GM23338 (cell line): ENCODE measurements at regions not wholly inside any gene's neighbourhood (a gene's known extent, or its start where the extent isn't known, plus 50 kb on each side); places are given as distances from the start of the nearest gene placed in this dataset.
A peak's percentile ranks its signal among the peaks of the same experiment; 100 is the strongest.

Experiments used
- ATAC-seq: fragments of 200-7000 bp; cut with Tn5 transposase; 3 replicates; pipeline ENCODE4 v1.9.1; 2020
- DNase-seq: peaks from one replicate; pipeline ENCODE4 v3.0.0-alpha.2; 2015; ENCODE audit warnings: low spot score
- H2AFZ ChIP-seq: fragments of 200-600 bp; sonication (generic); 2 replicates; pipeline ENCODE4 v1.8.0; 2016; ENCODE audit warnings: antibody characterized with exemption, mild to moderate bottlenecking, moderate library complexity
- H3F3A ChIP-seq: fragments of 200-600 bp; sonication (generic); replicated peaks from 2 replicates; pipeline ENCODE4 v1.8.0; 2017; ENCODE audit warnings: antibody characterized with exemption, mixed run types, low read depth
- H3K27ac ChIP-seq: fragments of 200-600 bp; sonication (generic); 2 replicates; pipeline ENCODE4 v1.6.1; 2016; ENCODE audit warnings: low read depth
- H3K27me3 ChIP-seq: fragments of 200-600 bp; sonication (generic); 2 replicates; pipeline ENCODE4 v1.8.0; 2016; ENCODE audit warnings: mild to moderate bottlenecking, mixed run types, moderate library complexity; ENCODE audit not compliant: insufficient read depth
- H3K36me3 ChIP-seq: fragments of 200-600 bp; sonication (generic); 2 replicates; pipeline ENCODE4 v1.8.0; 2016; ENCODE audit warnings: mild to moderate bottlenecking; ENCODE audit not compliant: insufficient read depth
- H3K4me1 ChIP-seq: fragments of 200-600 bp; sonication (generic); 2 replicates; pipeline ENCODE4 v1.8.0; 2016; ENCODE audit warnings: mild to moderate bottlenecking, moderate library complexity; ENCODE audit not compliant: insufficient read depth
- H3K4me2 ChIP-seq: fragments of 200-600 bp; sonication (generic); 2 replicates; pipeline ENCODE4 v1.7.1; 2017; ENCODE audit warnings: mixed run types
- H3K4me3 ChIP-seq: fragments of 200-600 bp; sonication (generic); 2 replicates; pipeline ENCODE4 v1.6.1; 2016; ENCODE audit warnings: mixed run types
- H3K79me2 ChIP-seq: fragments of 200-600 bp; sonication (generic); replicated peaks from 2 replicates; pipeline ENCODE4 v1.8.0; 2017; ENCODE audit warnings: mild to moderate bottlenecking; ENCODE audit not compliant: insufficient read depth
- H3K9me2 ChIP-seq: fragments of 200-600 bp; sonication (generic); 2 replicates; pipeline ENCODE4 v1.8.0; 2017; ENCODE audit not compliant: insufficient read depth
- H4K20me1 ChIP-seq: fragments of 200-600 bp; sonication (generic); replicated peaks from 2 replicates; pipeline ENCODE4 v1.8.0; 2017; ENCODE audit warnings: mild to moderate bottlenecking; ENCODE audit not compliant: insufficient read depth
- H3K27ac Mint-ChIP-seq: 2 replicates; pipeline ENCODE4 v1.8.0; 2020; ENCODE audit warnings: inconsistent platforms, mild to moderate bottlenecking, moderate library complexity, mixed read lengths
- H3K27me3 Mint-ChIP-seq: 3 replicates; pipeline ENCODE4 v1.8.0; 2022; ENCODE audit warnings: low read depth, mild to moderate bottlenecking, moderate library complexity, mixed read lengths, inconsistent platforms; ENCODE audit not compliant: insufficient read depth, poor library complexity
- H3K36me3 Mint-ChIP-seq: 3 replicates; pipeline ENCODE4 v1.8.0; 2021; ENCODE audit warnings: low read depth, mild to moderate bottlenecking, inconsistent platforms, moderate library complexity, mixed read lengths
- H3K4me1 Mint-ChIP-seq: 3 replicates; pipeline ENCODE4 v1.8.0; 2020; ENCODE audit warnings: mild to moderate bottlenecking, inconsistent platforms, mixed read lengths
- H3K4me3 Mint-ChIP-seq: 3 replicates; pipeline ENCODE4 v1.8.0; 2021; ENCODE audit warnings: moderate library complexity, mild to moderate bottlenecking, inconsistent platforms, mixed read lengths
- H3K9me3 Mint-ChIP-seq: 3 replicates; pipeline ENCODE4 v1.8.0; 2020; ENCODE audit warnings: moderate library complexity, mild to moderate bottlenecking, inconsistent platforms, mixed read lengths
- CREB1 ChIP-seq: fragments of 250-450 bp; sonication (Bioruptor Pico); IDR thresholded peaks from 2 replicates; pipeline ENCODE4 v1.5.0; 2020; ENCODE audit warnings: low read depth, mild to moderate bottlenecking, moderate library complexity
- EZH2 ChIP-seq: fragments of 200-600 bp; sonication (generic); IDR thresholded peaks from one replicate; pipeline ENCODE4 v1.8.0; 2017; ENCODE audit warnings: antibody characterized with exemption, mild to moderate bottlenecking, low read depth; ENCODE audit not compliant: unreplicated experiment
- EZH2phosphoT487 ChIP-seq: fragments of 200-600 bp; sonication (generic); IDR thresholded peaks from one replicate; pipeline ENCODE4 v1.8.1; 2018; ENCODE audit warnings: antibody characterized with exemption; ENCODE audit not compliant: unreplicated experiment
- JUNB ChIP-seq: IDR thresholded peaks from one replicate; pipeline ENCODE4 v1.6.1; 2016; ENCODE audit warnings: antibody characterized with exemption; ENCODE audit not compliant: unreplicated experiment
- NANOG ChIP-seq: IDR thresholded peaks from 2 replicates; pipeline ENCODE4 v1.6.1; 2016; ENCODE audit warnings: antibody characterized with exemption, borderline replicate concordance
- POLR2AphosphoS5 ChIP-seq: IDR thresholded peaks from 2 replicates; pipeline ENCODE4 v1.6.1; 2016; ENCODE audit warnings: antibody characterized with exemption, low read depth
- STAT1 ChIP-seq: IDR thresholded peaks from one replicate; pipeline ENCODE4 v1.6.1; 2016; ENCODE audit warnings: antibody characterized with exemption; ENCODE audit not compliant: unreplicated experiment
- ZNF114 ChIP-seq: fragments of 250-450 bp; sonication (Bioruptor Pico); IDR thresholded peaks from 2 replicates; pipeline ENCODE4 v1.5.0; 2020; ENCODE audit warnings: mild to moderate bottlenecking, moderate library complexity
- ZNF331 ChIP-seq: fragments of 250-450 bp; sonication (Bioruptor Pico); IDR thresholded peaks from 2 replicates; pipeline ENCODE4 v1.5.0; 2020; ENCODE audit warnings: low read depth, mild to moderate bottlenecking, moderate library complexity
- TF ChIP-seq, protein P1 (sequence below): fragments of 250-450 bp; sonication (Bioruptor Pico); IDR thresholded peaks from 2 replicates; pipeline ENCODE4 v1.5.0; 2020; ENCODE audit warnings: mild to moderate bottlenecking, moderate library complexity
- TF ChIP-seq, protein P2 (sequence below), 2 experiments: fragments of 200-600 bp in 1 of 2; sonication (generic) in 1 of 2; conservative IDR thresholded peaks; 2 replicates each; pipeline versions ENCODE4 v1.5.1 to v1.6.1; 2016 to 2017; ENCODE audit warnings: antibody characterized with exemption in 2 of 2, low read depth in 2 of 2, mild to moderate bottlenecking in 2 of 2, moderate library complexity in 1 of 2
- TF ChIP-seq, protein P3 (sequence below): IDR thresholded peaks from 2 replicates; pipeline ENCODE4 v1.6.1; 2016; ENCODE audit warnings: antibody characterized with exemption
- TF ChIP-seq, protein P4 (sequence below): IDR thresholded peaks from one replicate; pipeline ENCODE4 v1.6.1; 2018; ENCODE audit warnings: antibody characterized with exemption; ENCODE audit not compliant: unreplicated experiment

DNA sequence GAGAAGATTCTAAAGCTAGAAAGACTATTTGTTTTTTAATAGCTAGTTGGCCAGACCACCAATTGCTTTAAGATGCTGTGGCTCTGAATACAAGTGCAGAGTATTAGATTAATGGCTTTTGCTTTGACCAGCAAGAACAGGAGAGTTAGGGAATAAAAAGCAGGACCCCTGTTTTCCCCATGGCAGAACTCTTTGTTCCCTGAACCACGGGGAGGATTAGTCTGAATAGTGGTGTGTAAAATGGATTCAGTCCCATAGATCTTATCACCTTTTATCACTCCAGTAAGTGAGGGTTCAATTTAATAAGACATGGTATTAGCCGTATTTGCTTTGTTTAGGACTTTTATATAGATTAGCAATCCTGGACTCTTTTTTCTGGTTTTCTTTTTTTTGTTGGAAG is 562.6 kb upstream of the DPPA4 start:
- Histone ChIP-seq H3K36me3 (no peaks in the 10 kb centered on the region; the same call in 1 of the 2 replicates), H3F3A (no peaks in the 10 kb centered on the region), H3K4me1 (no peaks in the 10 kb centered on the region), H3K79me2 (no peaks in the 10 kb centered on the region), H3K4me2 (no peak overlapping the region), H4K20me1 (no peaks in the 10 kb centered on the region), H2AFZ (peak overlapping the region; percentile 64; the same call in 1 of the 2 replicates), H3K27ac (no peak overlapping the region), H3K4me3 (no peak overlapping the region), H3K9me2 (no peaks in the 10 kb centered on the region), H3K27me3 (no peaks in the 10 kb centered on the region)
- Mint-ChIP-seq H3K9me3 (peaks cover 8% of the 10 kb centered on the region), H3K4me3 (no peak overlapping the region), H3K27ac (no peak overlapping the region), H3K36me3 (peaks cover 4% of the 10 kb centered on the region), H3K4me1 (no peaks in the 10 kb centered on the region), H3K27me3 (no peaks in the 10 kb centered on the region)
- TF ChIP-seq ZNF331 (no peak), STAT1 (no peak), ZNF114 (CRISPR knock-in tag) (no peak), NANOG (no peak), EZH2 (no peak), EZH2phosphoT487 (no peak), JUNB (no peak), CREB1 (CRISPR knock-in tag) (no peak), POLR2AphosphoS5 (no peak)
- TF ChIP-seq, protein P1, sequence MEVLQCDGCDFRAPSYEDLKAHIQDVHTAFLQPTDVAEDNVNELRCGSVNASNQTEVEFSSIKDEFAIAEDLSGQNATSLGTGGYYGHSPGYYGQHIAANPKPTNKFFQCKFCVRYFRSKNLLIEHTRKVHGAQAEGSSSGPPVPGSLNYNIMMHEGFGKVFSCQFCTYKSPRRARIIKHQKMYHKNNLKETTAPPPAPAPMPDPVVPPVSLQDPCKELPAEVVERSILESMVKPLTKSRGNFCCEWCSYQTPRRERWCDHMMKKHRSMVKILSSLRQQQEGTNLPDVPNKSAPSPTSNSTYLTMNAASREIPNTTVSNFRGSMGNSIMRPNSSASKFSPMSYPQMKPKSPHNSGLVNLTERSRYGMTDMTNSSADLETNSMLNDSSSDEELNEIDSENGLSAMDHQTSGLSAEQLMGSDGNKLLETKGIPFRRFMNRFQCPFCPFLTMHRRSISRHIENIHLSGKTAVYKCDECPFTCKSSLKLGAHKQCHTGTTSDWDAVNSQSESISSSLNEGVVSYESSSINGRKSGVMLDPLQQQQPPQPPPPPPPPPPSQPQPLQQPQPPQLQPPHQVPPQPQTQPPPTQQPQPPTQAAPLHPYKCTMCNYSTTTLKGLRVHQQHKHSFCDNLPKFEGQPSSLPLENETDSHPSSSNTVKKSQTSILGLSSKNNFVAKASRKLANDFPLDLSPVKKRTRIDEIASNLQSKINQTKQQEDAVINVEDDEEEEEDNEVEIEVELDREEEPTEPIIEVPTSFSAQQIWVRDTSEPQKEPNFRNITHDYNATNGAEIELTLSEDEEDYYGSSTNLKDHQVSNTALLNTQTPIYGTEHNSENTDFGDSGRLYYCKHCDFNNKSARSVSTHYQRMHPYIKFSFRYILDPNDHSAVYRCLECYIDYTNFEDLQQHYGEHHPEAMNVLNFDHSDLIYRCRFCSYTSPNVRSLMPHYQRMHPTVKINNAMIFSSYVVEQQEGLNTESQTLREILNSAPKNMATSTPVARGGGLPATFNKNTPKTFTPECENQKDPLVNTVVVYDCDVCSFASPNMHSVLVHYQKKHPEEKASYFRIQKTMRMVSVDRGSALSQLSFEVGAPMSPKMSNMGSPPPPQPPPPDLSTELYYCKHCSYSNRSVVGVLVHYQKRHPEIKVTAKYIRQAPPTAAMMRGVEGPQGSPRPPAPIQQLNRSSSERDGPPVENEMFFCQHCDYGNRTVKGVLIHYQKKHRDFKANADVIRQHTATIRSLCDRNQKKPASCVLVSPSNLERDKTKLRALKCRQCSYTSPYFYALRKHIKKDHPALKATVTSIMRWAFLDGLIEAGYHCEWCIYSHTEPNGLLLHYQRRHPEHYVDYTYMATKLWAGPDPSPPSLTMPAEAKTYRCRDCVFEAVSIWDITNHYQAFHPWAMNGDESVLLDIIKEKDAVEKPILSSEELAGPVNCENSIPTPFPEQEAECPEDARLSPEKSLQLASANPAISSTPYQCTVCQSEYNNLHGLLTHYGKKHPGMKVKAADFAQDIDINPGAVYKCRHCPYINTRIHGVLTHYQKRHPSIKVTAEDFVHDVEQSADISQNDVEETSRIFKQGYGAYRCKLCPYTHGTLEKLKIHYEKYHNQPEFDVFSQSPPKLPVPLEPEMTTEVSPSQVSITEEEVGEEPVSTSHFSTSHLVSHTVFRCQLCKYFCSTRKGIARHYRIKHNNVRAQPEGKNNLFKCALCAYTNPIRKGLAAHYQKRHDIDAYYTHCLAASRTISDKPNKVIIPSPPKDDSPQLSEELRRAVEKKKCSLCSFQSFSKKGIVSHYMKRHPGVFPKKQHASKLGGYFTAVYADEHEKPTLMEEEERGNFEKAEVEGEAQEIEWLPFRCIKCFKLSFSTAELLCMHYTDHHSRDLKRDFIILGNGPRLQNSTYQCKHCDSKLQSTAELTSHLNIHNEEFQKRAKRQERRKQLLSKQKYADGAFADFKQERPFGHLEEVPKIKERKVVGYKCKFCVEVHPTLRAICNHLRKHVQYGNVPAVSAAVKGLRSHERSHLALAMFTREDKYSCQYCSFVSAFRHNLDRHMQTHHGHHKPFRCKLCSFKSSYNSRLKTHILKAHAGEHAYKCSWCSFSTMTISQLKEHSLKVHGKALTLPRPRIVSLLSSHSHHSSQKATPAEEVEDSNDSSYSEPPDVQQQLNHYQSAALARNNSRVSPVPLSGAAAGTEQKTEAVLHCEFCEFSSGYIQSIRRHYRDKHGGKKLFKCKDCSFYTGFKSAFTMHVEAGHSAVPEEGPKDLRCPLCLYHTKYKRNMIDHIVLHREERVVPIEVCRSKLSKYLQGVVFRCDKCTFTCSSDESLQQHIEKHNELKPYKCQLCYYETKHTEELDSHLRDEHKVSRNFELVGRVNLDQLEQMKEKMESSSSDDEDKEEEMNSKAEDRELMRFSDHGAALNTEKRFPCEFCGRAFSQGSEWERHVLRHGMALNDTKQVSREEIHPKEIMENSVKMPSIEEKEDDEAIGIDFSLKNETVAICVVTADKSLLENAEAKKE (CRISPR knock-in tag), result no peak
- TF ChIP-seq, protein P2, sequence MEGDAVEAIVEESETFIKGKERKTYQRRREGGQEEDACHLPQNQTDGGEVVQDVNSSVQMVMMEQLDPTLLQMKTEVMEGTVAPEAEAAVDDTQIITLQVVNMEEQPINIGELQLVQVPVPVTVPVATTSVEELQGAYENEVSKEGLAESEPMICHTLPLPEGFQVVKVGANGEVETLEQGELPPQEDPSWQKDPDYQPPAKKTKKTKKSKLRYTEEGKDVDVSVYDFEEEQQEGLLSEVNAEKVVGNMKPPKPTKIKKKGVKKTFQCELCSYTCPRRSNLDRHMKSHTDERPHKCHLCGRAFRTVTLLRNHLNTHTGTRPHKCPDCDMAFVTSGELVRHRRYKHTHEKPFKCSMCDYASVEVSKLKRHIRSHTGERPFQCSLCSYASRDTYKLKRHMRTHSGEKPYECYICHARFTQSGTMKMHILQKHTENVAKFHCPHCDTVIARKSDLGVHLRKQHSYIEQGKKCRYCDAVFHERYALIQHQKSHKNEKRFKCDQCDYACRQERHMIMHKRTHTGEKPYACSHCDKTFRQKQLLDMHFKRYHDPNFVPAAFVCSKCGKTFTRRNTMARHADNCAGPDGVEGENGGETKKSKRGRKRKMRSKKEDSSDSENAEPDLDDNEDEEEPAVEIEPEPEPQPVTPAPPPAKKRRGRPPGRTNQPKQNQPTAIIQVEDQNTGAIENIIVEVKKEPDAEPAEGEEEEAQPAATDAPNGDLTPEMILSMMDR (conservative IDR thresholded peaks at IDR 0.05; ENCODE audit: low read depth in 2 of 2), result no peak
- TF ChIP-seq, protein P3, sequence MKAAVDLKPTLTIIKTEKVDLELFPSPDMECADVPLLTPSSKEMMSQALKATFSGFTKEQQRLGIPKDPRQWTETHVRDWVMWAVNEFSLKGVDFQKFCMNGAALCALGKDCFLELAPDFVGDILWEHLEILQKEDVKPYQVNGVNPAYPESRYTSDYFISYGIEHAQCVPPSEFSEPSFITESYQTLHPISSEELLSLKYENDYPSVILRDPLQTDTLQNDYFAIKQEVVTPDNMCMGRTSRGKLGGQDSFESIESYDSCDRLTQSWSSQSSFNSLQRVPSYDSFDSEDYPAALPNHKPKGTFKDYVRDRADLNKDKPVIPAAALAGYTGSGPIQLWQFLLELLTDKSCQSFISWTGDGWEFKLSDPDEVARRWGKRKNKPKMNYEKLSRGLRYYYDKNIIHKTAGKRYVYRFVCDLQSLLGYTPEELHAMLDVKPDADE, result no peak
- TF ChIP-seq, protein P4, sequence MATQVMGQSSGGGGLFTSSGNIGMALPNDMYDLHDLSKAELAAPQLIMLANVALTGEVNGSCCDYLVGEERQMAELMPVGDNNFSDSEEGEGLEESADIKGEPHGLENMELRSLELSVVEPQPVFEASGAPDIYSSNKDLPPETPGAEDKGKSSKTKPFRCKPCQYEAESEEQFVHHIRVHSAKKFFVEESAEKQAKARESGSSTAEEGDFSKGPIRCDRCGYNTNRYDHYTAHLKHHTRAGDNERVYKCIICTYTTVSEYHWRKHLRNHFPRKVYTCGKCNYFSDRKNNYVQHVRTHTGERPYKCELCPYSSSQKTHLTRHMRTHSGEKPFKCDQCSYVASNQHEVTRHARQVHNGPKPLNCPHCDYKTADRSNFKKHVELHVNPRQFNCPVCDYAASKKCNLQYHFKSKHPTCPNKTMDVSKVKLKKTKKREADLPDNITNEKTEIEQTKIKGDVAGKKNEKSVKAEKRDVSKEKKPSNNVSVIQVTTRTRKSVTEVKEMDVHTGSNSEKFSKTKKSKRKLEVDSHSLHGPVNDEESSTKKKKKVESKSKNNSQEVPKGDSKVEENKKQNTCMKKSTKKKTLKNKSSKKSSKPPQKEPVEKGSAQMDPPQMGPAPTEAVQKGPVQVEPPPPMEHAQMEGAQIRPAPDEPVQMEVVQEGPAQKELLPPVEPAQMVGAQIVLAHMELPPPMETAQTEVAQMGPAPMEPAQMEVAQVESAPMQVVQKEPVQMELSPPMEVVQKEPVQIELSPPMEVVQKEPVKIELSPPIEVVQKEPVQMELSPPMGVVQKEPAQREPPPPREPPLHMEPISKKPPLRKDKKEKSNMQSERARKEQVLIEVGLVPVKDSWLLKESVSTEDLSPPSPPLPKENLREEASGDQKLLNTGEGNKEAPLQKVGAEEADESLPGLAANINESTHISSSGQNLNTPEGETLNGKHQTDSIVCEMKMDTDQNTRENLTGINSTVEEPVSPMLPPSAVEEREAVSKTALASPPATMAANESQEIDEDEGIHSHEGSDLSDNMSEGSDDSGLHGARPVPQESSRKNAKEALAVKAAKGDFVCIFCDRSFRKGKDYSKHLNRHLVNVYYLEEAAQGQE, result no peak
- ATAC-seq (no peak), DNase-seq (no peak)
